Spleen (tissue), 11 donors: ENCODE measurements at regions not wholly inside any gene's neighbourhood (a gene's known extent, or its start where the extent isn't known, plus 50 kb on each side); places are given as distances from the start of the nearest gene placed in this dataset.
"Not testable (repeated sequence)": the region's sequence is repeated elsewhere in the genome, so short reads cannot be mapped to it uniquely, and the experiment has no call there.

ENCODE experiments used
- DNase-seq: peaks from one replicate; pipeline ENCODE4 v3.0.0-alpha.2; 2020
- H3K27ac ChIP-seq, 8 donors: fragments of 200-600 bp; sonication (generic) in 7 of 8; 1 replicate in 4 of 8; 2 replicates in 4 of 8; pipeline versions ENCODE4 v1.5.0 to v1.8.0; 2016 to 2021; ENCODE audit warnings: inconsistent platforms in 4 of 8, mild to moderate bottlenecking in 4 of 8, moderate library complexity in 1 of 8
- H3K27me3 ChIP-seq, 7 donors: fragments of 200-600 bp; sonication (generic) in 6 of 7; replicated peaks in 1 of 7; 1 replicate in 4 of 7; 2 replicates in 3 of 7; pipeline versions ENCODE4 v1.5.0 to v1.8.0; 2016 to 2021; ENCODE audit warnings: inconsistent platforms in 3 of 7, mild to moderate bottlenecking in 1 of 7
- H3K36me3 ChIP-seq, 6 donors: fragments of 200-600 bp; sonication (generic) in 5 of 6; 1 replicate in 4 of 6; 2 replicates in 2 of 6; pipeline versions ENCODE4 v1.5.0 to v1.8.0; 2016 to 2021; ENCODE audit warnings: inconsistent platforms in 2 of 6
- H3K4me1 ChIP-seq, 6 donors: fragments of 200-600 bp; sonication (generic) in 5 of 6; 1 replicate in 3 of 6; 2 replicates in 3 of 6; pipeline versions ENCODE4 v1.5.0 to v1.8.0; 2016 to 2021; ENCODE audit warnings: inconsistent platforms in 3 of 6
- H3K4me3 ChIP-seq, 8 donors: fragments of 200-600 bp; sonication (generic) in 7 of 8; 1 replicate in 4 of 8; 2 replicates in 4 of 8; pipeline versions ENCODE4 v1.5.0 to v1.8.0; 2016 to 2021; ENCODE audit warnings: inconsistent platforms in 4 of 8, mild to moderate bottlenecking in 4 of 8, moderate library complexity in 2 of 8
- H3K9me3 ChIP-seq, 8 donors: fragments of 200-600 bp; sonication (generic) in 7 of 8; 1 replicate in 4 of 8; 2 replicates in 4 of 8; pipeline versions ENCODE4 v1.5.0 to v1.8.0; 2016 to 2021; ENCODE audit warnings: inconsistent platforms in 4 of 8
- CTCF ChIP-seq, 11 experiments: fragments of 200-600 bp in 7 of 11; fragments of 450-650 bp in 4 of 11; sonication (generic) in 4 of 11; IDR thresholded peaks in 8 of 11; conservative IDR thresholded peaks in 3 of 11; 1 replicate in 7 of 11; 2 replicates in 4 of 11; pipeline versions ENCODE4 v1.4.0 to v1.8.0; 2016 to 2021; ENCODE audit warnings: antibody characterized with exemption in 11 of 11, inconsistent platforms in 4 of 11, mild to moderate bottlenecking in 1 of 11
- POLR2A ChIP-seq, 3 donors: fragments of 450-650 bp; IDR thresholded peaks; one replicate each; pipeline ENCODE4 v1.5.1; 2017; ENCODE audit warnings: antibody characterized with exemption in 3 of 3, mild to moderate bottlenecking in 1 of 3
- POLR2AphosphoS5 ChIP-seq, 3 donors: sonication (generic); formaldehyde crosslinking; IDR thresholded peaks; one replicate each; pipeline ENCODE4 v1.5.1; 2017; ENCODE audit warnings: antibody characterized with exemption in 3 of 3
- WGBS, 5 donors: extraction: QIAGEN DNeasy Blood & Tissue Kit in 3 of 5; methylation state at CpG; one replicate each; pipeline versions ENCODE4 v1.1.5 to v1.1.7; 2013 to 2018; 5-methylcytosine and 5-hydroxymethylcytosine counted together
- intact Hi-C: fragments of 100-400 bp; cut with DNase I; formaldehyde crosslinking; loops from one replicate; pipeline ENCODE4 v1.15.0; 2023; ENCODE audit warnings: low total_unique reads
- donor health status: healthy with polysubstance abuse.
- donor health status: DM: no; HTN: no; CAD: no; lungs with moderate emphysema.
- donor health status: DM: no; HTN: no; CAD: no.
- donor health status: Bipolar disorder and iron deficiency.
- donor health status: healthy.
- donor health status: DM: no; HTN: no; CAD: no.
- donor health status: DM: yes; HTN: yes; CAD: no.

GRCh38 chr4:45280121-45280520, 553.8 kb upstream of the GNPDA2 start:
- no peak for DNase-seq
- H3K4me3 ChIP-seq = no peak overlapping the region
- intact Hi-C loops = no loop called here
- peaks cover 0 to 9% (median 0%) of the 10 kb centered on the region in 8 donors for H3K9me3 ChIP-seq
- no peaks in the 10 kb centered on the region for H3K36me3 ChIP-seq
- WGBS, 5 donors = 79 to 95% (median 91%) methylated on average over 1 of the region's 1 CpG
- TF ChIP-seq POLR2AphosphoS5 (IDR thresholded peaks at IDR 0.05) (no peak), CTCF (IDR thresholded peaks at IDR 0.05 in 8 of 11, conservative IDR thresholded peaks at IDR 0.05 in 3 of 11) (no peak), POLR2A (IDR thresholded peaks at IDR 0.05) (no peak)
- no peaks in the 10 kb centered on the region for H3K27me3 ChIP-seq
- no peaks in the 10 kb centered on the region for H3K4me1 ChIP-seq
- H3K27ac ChIP-seq = no peak overlapping the region

GRCh38 chr4:45275862-45276261, 549.5 kb upstream of the GNPDA2 start:
- no peak overlapping the region for H3K27ac ChIP-seq
- no peak for DNase-seq
- H3K4me1 ChIP-seq = no peaks in the 10 kb centered on the region
- TF ChIP-seq POLR2AphosphoS5 (IDR thresholded peaks at IDR 0.05) (no peak), CTCF (IDR thresholded peaks at IDR 0.05 in 8 of 11, conservative IDR thresholded peaks at IDR 0.05 in 3 of 11) (no peak), POLR2A (IDR thresholded peaks at IDR 0.05) (no peak)
- H3K36me3 ChIP-seq = no peaks in the 10 kb centered on the region
- WGBS, 5 donors = 89 to 93% (median 93%) methylated on average over 21 of the region's 21 CpGs
- H3K27me3 ChIP-seq = no peaks in the 10 kb centered on the region
- no peak overlapping the region for H3K4me3 ChIP-seq
- no peaks in the 10 kb centered on the region for H3K9me3 ChIP-seq
- intact Hi-C loops = no loop called here

GRCh38 chr4:45248106-45248505, 521.8 kb upstream of the GNPDA2 start:
- H3K4me1 ChIP-seq, H3K27ac ChIP-seq, DNase-seq, H3K27me3 ChIP-seq, H3K4me3 ChIP-seq, intact Hi-C loops, H3K36me3 ChIP-seq: not testable (repeated sequence)
- WGBS, 5 donors = 76 to 88% (median 85%) methylated on average over 3 of the region's 3 CpGs
- peaks cover 0 to 10% (median 0%) of the 10 kb centered on the region in 8 donors for H3K9me3 ChIP-seq

GRCh38 chr4:45241976-45242375, 515.6 kb upstream of the GNPDA2 start:
- TF ChIP-seq POLR2A (IDR thresholded peaks at IDR 0.05) (no peak), CTCF (IDR thresholded peaks at IDR 0.05 in 8 of 11, conservative IDR thresholded peaks at IDR 0.05 in 3 of 11) (no peak), POLR2AphosphoS5 (IDR thresholded peaks at IDR 0.05) (no peak)
- H3K27ac ChIP-seq = no peak overlapping the region
- peaks cover 0 to 15% (median 4%) of the 10 kb centered on the region in 8 donors for H3K9me3 ChIP-seq
- DNase-seq = no peak
- H3K36me3 ChIP-seq = no peaks in the 10 kb centered on the region
- H3K4me1 ChIP-seq = no peaks in the 10 kb centered on the region
- intact Hi-C loops = no loop called here
- H3K4me3 ChIP-seq = no peak overlapping the region
- H3K27me3 ChIP-seq = no peaks in the 10 kb centered on the region

GRCh38 chr4:45229206-45229605, 502.9 kb upstream of the GNPDA2 start:
- H3K27ac ChIP-seq = no peak overlapping the region
- TF ChIP-seq POLR2AphosphoS5 (IDR thresholded peaks at IDR 0.05) = no peak
- TF ChIP-seq CTCF (IDR thresholded peaks at IDR 0.05 in 8 of 11, conservative IDR thresholded peaks at IDR 0.05 in 3 of 11) = no peak
- no peak for TF ChIP-seq POLR2A (IDR thresholded peaks at IDR 0.05)
- no peaks in the 10 kb centered on the region for H3K36me3 ChIP-seq
- H3K27me3 ChIP-seq = no peaks in the 10 kb centered on the region
- no peaks in the 10 kb centered on the region for H3K4me1 ChIP-seq
- WGBS, 5 donors = 64 to 85% (median 80%) methylated on average over 1 of the region's 1 CpG
- DNase-seq = no peak
- peaks cover 0 to 16% (median 6%) of the 10 kb centered on the region in 8 donors for H3K9me3 ChIP-seq
- H3K4me3 ChIP-seq = no peak overlapping the region
- intact Hi-C loops = no loop called here
